ENCODE measurements at regions not wholly inside any gene's neighbourhood (a gene's known extent, or its start where the extent isn't known, plus 50 kb on each side); places are given as distances from the start of the nearest gene placed in this dataset.

DNA sequence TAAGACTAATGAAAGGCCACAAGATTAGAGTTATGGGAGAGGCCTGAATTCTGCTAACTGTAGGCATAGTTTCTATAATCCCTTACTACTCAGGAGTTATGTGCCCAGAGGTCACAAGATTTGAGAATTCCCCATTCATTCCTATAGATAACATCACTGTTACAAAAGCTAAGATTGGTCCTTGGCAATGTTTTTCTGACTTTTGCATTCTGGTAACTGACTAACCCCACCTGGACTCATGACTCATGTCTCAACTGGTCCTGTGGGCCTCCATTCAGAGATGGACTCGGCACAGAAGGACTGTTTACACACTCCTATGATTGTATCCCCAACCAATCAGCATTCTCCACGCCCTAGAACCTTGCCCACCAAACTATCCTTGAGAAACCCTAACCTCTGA is 249.0 kb upstream of the ZP4 start:
- Histone ChIP-seq H3F3A (ENCODE audit: insufficient read depth, low read depth) (no peaks in the 10 kb centered on the region), H3K4me3 (no peak overlapping the region), H3K27ac (no peak overlapping the region), H3K79me2 (ENCODE audit: low read depth) (no peaks in the 10 kb centered on the region), H3K36me3 (ENCODE audit: low read depth) (no peaks in the 10 kb centered on the region), H3K4me1 (replicated peaks; ENCODE audit: insufficient read depth) (no peaks in the 10 kb centered on the region), H3K9me2 (ENCODE audit: insufficient read depth) (no peaks in the 10 kb centered on the region), H4K20me1 (ENCODE audit: insufficient read depth) (no peaks in the 10 kb centered on the region), H2AFZ (no peak overlapping the region), H3K9me3 (ENCODE audit: insufficient read depth, low read depth) (no peaks in the 10 kb centered on the region), H3K4me2 (no peak overlapping the region), H3K27me3 (ENCODE audit: insufficient read depth, low read depth) (no peaks in the 10 kb centered on the region)
- intact Hi-C loops (cut with micrococcal nuclease; ENCODE audit: unreplicated experiment) = no loop called here
- BruUV-seq (replicated peaks) = no TSS peak
- ChIA-PET POLR2A (ENCODE audit: unreplicated experiment) (no interaction called here), CTCF (no interaction called here)
- no peak for DNase-seq
- TF ChIP-seq, protein P1, sequence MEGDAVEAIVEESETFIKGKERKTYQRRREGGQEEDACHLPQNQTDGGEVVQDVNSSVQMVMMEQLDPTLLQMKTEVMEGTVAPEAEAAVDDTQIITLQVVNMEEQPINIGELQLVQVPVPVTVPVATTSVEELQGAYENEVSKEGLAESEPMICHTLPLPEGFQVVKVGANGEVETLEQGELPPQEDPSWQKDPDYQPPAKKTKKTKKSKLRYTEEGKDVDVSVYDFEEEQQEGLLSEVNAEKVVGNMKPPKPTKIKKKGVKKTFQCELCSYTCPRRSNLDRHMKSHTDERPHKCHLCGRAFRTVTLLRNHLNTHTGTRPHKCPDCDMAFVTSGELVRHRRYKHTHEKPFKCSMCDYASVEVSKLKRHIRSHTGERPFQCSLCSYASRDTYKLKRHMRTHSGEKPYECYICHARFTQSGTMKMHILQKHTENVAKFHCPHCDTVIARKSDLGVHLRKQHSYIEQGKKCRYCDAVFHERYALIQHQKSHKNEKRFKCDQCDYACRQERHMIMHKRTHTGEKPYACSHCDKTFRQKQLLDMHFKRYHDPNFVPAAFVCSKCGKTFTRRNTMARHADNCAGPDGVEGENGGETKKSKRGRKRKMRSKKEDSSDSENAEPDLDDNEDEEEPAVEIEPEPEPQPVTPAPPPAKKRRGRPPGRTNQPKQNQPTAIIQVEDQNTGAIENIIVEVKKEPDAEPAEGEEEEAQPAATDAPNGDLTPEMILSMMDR (conservative IDR thresholded peaks at IDR 0.05) = no peak
- TF ChIP-seq EZH2 (IDR thresholded peaks at IDR 0.05; ENCODE audit: low read depth) = no peak

DNA sequence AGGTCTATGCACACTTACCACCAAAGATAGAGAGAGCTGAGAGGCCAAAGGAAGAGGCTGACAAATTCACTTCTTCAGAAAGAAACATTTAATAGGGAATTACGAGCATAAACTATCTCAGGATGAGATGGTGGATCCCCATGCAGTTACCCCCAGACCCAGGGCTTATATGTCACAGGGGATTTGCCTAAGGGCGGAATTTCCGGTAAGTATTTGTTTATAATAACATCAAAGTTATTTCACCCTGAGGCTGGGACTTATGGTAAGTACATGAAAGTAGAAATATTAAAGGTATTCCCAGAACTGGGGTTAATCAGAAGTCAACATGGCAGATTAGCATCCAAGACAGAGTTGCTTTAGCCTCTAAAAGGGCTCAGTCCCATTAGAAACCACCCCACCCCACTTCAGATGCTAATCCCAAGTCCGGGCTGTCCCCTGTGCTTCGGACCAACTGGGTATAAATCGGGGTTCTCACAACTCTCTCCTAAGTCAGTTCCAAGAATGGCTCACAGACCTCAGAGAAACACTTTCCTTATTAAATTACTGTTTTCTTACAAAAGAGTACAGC is 247.4 kb upstream of the ZP4 start:
- Histone ChIP-seq H3F3A (ENCODE audit: insufficient read depth, low read depth) (no peaks in the 10 kb centered on the region), H3K4me3 (no peak overlapping the region), H4K20me1 (ENCODE audit: insufficient read depth) (no peaks in the 10 kb centered on the region), H3K4me1 (replicated peaks; ENCODE audit: insufficient read depth) (no peaks in the 10 kb centered on the region), H3K27me3 (ENCODE audit: insufficient read depth, low read depth) (no peaks in the 10 kb centered on the region), H3K9me3 (ENCODE audit: insufficient read depth, low read depth) (no peaks in the 10 kb centered on the region), H3K36me3 (ENCODE audit: low read depth) (no peaks in the 10 kb centered on the region), H3K9me2 (ENCODE audit: insufficient read depth) (no peaks in the 10 kb centered on the region), H2AFZ (no peak overlapping the region), H3K27ac (no peak overlapping the region), H3K4me2 (no peak overlapping the region), H3K79me2 (ENCODE audit: low read depth) (no peaks in the 10 kb centered on the region)
- ChIA-PET POLR2A (ENCODE audit: unreplicated experiment) (no interaction called here), CTCF (no interaction called here)
- BruUV-seq (replicated peaks) = no TSS peak
- intact Hi-C loops (cut with micrococcal nuclease; ENCODE audit: unreplicated experiment) = no loop called here
- DNase-seq = no peak
- TF ChIP-seq, protein P1 (conservative IDR thresholded peaks at IDR 0.05) = no peak
- TF ChIP-seq EZH2 (IDR thresholded peaks at IDR 0.05; ENCODE audit: low read depth) = no peak

DNA sequence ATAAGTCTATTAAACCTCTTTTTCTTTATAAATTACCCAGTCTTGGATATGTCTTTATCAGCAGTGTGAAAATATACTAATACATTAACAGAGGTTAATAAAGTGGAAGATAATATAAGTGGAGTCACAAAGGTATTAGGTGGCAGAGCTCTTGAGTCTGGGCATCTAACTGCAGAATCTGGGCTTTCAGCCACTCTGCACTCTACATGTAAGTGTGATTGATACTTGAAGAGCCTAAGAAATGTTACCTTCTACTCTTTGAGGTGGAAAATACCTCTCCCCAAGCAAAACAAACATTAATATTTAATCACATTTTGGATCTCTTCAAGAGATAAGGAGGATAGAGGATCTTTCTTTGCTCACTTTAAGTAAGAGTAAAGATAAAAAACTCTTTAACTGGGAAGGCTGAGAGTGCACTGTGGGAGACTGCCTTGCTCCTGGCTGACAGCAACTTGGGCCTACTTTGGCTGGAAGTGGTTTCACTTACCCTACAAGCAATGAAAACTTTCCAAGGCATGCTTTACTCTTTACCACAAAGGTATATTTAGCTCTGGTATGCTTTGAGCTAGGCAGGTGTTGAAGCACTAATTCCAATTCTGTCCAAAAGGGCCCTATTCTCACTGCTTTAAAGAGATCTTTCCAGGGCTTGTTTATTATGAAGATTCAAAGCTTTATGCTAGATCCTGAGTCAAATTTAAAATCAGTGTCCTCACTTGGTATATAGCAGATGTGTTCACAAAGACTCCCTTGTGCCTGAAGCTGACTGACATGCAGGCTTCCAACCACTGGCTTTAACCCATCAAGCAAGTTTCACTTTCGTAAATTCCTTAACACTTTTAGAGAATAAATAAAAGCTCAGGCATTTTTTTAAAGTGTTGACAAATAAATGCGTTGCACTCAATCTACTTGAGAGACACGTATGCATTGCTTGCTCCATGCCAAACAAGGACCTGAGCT is 245.3 kb upstream of the ZP4 start:
- no peak for DNase-seq
- no peak overlapping the region for H2AFZ ChIP-seq
- intact Hi-C loops (cut with micrococcal nuclease; ENCODE audit: unreplicated experiment) = no loop called here
- no peak overlapping the region for H3K27ac ChIP-seq
- TF ChIP-seq EZH2 (IDR thresholded peaks at IDR 0.05; ENCODE audit: low read depth) = no peak
- TF ChIP-seq, protein P1 (conservative IDR thresholded peaks at IDR 0.05) = no peak
- ChIA-PET POLR2A (ENCODE audit: unreplicated experiment) (no interaction called here), CTCF (no interaction called here)
- H3F3A ChIP-seq (ENCODE audit: insufficient read depth, low read depth) = no peaks in the 10 kb centered on the region
- H3K4me1 ChIP-seq (replicated peaks; ENCODE audit: insufficient read depth) = no peaks in the 10 kb centered on the region
- H3K27me3 ChIP-seq (ENCODE audit: insufficient read depth, low read depth) = no peaks in the 10 kb centered on the region
- no TSS peak for BruUV-seq (replicated peaks)
- no peak overlapping the region for H3K4me2 ChIP-seq
- H3K79me2 ChIP-seq (ENCODE audit: low read depth) = no peaks in the 10 kb centered on the region
- H3K36me3 ChIP-seq (ENCODE audit: low read depth) = no peaks in the 10 kb centered on the region
- no peaks in the 10 kb centered on the region for H3K9me2 ChIP-seq (ENCODE audit: insufficient read depth)
- H4K20me1 ChIP-seq (ENCODE audit: insufficient read depth) = no peaks in the 10 kb centered on the region
- H3K4me3 ChIP-seq = no peak overlapping the region
- H3K9me3 ChIP-seq (ENCODE audit: insufficient read depth, low read depth) = no peaks in the 10 kb centered on the region
